Astrocyte of the cerebellum (primary cell): ENCODE measurements at regions not wholly inside any gene's neighbourhood (a gene's known extent, or its start where the extent isn't known, plus 50 kb on each side); places are given as distances from the start of the nearest gene placed in this dataset.
"Not testable (repeated sequence)": the region's sequence is repeated elsewhere in the genome, so short reads cannot be mapped to it uniquely, and the experiment has no call there.

Experiments
- DNase-seq: peaks from one replicate; pipeline ENCODE4 v3.0.0-alpha.2; 2011; ENCODE audit warnings: low read depth
- H3K4me3 ChIP-seq: 2 replicates; pipeline ENCODE4 v1.5.1; 2011; ENCODE audit warnings: mild to moderate bottlenecking, low read depth, low read length, moderate library complexity
- in situ Hi-C: cut with HindIII; loops from 2 replicates; pipeline ENCODE4 v1.10.0; 2017; ENCODE audit warnings: low sequenced_read_pairs
- TF ChIP-seq, protein P1 (sequence below): IDR thresholded peaks from 2 replicates; pipeline ENCODE4 v1.5.1; 2012; ENCODE audit warnings: low read length, low read depth, moderate library complexity, mild to moderate bottlenecking; ENCODE audit errors: missing control alignments

DNA sequence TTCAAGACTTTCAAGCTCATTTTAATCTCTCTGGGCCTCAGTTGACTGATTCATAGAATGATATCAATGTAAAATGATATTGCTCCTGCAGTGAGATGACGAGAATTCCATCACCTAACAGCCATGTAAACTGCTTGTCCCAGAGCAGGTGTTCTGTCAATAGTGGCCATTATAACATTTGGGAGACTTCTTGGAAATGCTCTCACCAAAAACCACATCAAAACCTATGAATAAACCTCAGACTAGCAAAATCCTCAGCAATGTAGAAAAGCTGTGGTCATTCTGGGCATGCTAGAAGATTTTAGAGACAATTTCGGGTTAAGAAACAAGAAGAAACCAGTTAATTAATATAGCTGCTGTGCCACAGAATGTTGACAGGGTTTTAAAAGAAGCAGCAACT is 225.4 kb downstream of the FRK start:
- H3K4me3 ChIP-seq, result no peak overlapping the region
- in situ Hi-C loops, result no loop called here
- TF ChIP-seq, protein P1, sequence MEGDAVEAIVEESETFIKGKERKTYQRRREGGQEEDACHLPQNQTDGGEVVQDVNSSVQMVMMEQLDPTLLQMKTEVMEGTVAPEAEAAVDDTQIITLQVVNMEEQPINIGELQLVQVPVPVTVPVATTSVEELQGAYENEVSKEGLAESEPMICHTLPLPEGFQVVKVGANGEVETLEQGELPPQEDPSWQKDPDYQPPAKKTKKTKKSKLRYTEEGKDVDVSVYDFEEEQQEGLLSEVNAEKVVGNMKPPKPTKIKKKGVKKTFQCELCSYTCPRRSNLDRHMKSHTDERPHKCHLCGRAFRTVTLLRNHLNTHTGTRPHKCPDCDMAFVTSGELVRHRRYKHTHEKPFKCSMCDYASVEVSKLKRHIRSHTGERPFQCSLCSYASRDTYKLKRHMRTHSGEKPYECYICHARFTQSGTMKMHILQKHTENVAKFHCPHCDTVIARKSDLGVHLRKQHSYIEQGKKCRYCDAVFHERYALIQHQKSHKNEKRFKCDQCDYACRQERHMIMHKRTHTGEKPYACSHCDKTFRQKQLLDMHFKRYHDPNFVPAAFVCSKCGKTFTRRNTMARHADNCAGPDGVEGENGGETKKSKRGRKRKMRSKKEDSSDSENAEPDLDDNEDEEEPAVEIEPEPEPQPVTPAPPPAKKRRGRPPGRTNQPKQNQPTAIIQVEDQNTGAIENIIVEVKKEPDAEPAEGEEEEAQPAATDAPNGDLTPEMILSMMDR, result no peak
- no peak for DNase-seq

- H3K4me3 ChIP-seq, DNase-seq, in situ Hi-C loops: not testable (repeated sequence)
These were observed 226.1 kb downstream of the FRK start for GRCh38 chr6:115834542-115834941.

GRCh38 chr6:115832786-115833185 is 227.9 kb downstream of the FRK start:
- TF ChIP-seq, protein P1, result no peak
- in situ Hi-C loops, result no loop called here
- DNase-seq, result no peak
- no peak overlapping the region for H3K4me3 ChIP-seq

DNA sequence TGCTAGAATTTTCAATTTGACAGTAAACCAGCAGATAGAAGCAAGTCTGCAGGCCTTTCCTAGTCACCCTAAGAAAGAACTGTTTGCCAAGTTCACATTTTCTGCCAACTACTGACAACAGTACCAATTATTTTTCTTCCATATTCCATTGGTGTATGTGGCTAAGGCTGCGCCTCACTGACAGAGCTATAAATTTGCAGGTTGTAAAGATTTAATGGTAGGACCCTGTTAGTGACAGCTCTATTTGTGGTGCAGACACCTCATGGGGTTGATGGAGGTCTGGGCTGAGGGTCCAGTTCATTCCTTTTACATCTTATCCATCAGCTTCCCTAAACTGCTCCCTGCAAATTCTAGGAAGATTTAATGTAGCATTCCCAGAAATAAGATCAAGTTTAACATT is 228.5 kb downstream of the FRK start:
- DNase-seq, result no peak
- in situ Hi-C loops, result no loop called here
- TF ChIP-seq, protein P1, result no peak
- no peak overlapping the region for H3K4me3 ChIP-seq

- no peak overlapping the region for H3K4me3 ChIP-seq
- TF ChIP-seq, protein P1, result no peak
- in situ Hi-C loops, result no loop called here
- no peak for DNase-seq
These were observed 229.8 kb downstream of the FRK start for GRCh38 chr6:115830895-115831294.

- in situ Hi-C loops, result no loop called here
- TF ChIP-seq, protein P1, result no peak
- DNase-seq, result no peak
- no peak overlapping the region for H3K4me3 ChIP-seq
These were observed 238.9 kb downstream of the FRK start for GRCh38 chr6:115821798-115822197.

DNA sequence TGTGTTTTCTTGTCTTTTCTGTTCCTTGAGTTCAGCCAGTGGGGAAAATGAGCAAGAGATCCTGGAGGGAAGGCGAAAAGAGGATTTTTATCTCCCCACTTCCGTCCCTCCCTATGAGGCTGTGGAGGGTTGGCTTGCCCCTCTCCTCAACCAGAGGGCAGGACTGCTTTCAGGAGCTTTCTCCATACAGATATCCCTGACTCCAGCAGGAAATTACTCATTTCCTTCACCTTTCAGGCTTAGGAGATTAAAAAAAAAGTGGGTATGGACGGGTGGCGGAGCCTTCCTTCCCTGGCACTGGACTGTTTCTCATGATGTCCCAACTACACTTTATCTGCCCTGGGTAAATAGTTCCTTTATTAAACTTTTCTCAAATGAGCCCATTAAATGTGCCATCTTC is 241.2 kb downstream of the FRK start:
- no peak overlapping the region for H3K4me3 ChIP-seq
- TF ChIP-seq, protein P1, result no peak
- in situ Hi-C loops, result no loop called here
- DNase-seq, result no peak
